ENCODE measurements at regions not wholly inside any gene's neighbourhood (a gene's known extent, or its start where the extent isn't known, plus 50 kb on each side); places are given as distances from the start of the nearest gene placed in this dataset.

GRCh38 chr9:26133537-26133936 is 455.3 kb upstream of the TUSC1 start:
- CTCF ChIA-PET, result no interaction called here
- no peaks in the 10 kb centered on the region for H3K36me3 ChIP-seq (ENCODE audit: control insufficient read depth, insufficient read depth, low read length)
- no TSS peak for BruUV-seq (replicated peaks)
- H3K4me1 ChIP-seq (ENCODE audit: control insufficient read depth, insufficient read depth, low read length), result no peaks in the 10 kb centered on the region
- no peaks in the 10 kb centered on the region for H3K9me3 ChIP-seq (ENCODE audit: control insufficient read depth, insufficient read depth, low read depth, low read length)
- no peak overlapping the region for H3K27ac ChIP-seq (ENCODE audit: low read length)
- POLR2A ChIA-PET, result no interaction called here
- no peaks in the 10 kb centered on the region for H3K27me3 ChIP-seq (ENCODE audit: control insufficient read depth, insufficient read depth, low read length)
- no peak for TF ChIP-seq REST (IDR thresholded peaks at IDR 0.05; ENCODE audit: insufficient read depth in 1 of 2, low read depth in 2 of 2, low read length in 1 of 2)
- no peak for TF ChIP-seq TCF7L2 (IDR thresholded peaks at IDR 0.05; ENCODE audit: low read depth, low read length)
- no peak for TF ChIP-seq SIN3A (IDR thresholded peaks at IDR 0.05; ENCODE audit: borderline replicate concordance, insufficient read depth, low read depth, low read length)
- no peak for TF ChIP-seq POLR2AphosphoS5 (IDR thresholded peaks at IDR 0.05; ENCODE audit: low read depth, low read length)
- no peak for TF ChIP-seq CTCF (IDR thresholded peaks at IDR 0.05)
- ATAC-seq, result no peak
- in situ Hi-C loops (cut with HindIII; ENCODE audit: low pct_unique_long_range_greater_than_20kb, low sequenced_read_pairs), result no loop called here
- no peak overlapping the region for H3K4me3 ChIP-seq (ENCODE audit: low read depth in 2 of 2, low read length in 2 of 2)
- intact Hi-C loops (cut with micrococcal nuclease; ENCODE audit: unreplicated experiment), result no loop called here
- no peak for DNase-seq (ENCODE audit: low read depth, low spot score)

- Histone ChIP-seq H3K36me3 (ENCODE audit: control insufficient read depth, insufficient read depth, low read length) (no peaks in the 10 kb centered on the region), H3K4me1 (ENCODE audit: control insufficient read depth, insufficient read depth, low read length) (no peaks in the 10 kb centered on the region), H3K4me3 (ENCODE audit: low read depth in 2 of 2, low read length in 2 of 2) (no peak overlapping the region), H3K9me3 (ENCODE audit: control insufficient read depth, insufficient read depth, low read depth, low read length) (no peaks in the 10 kb centered on the region), H3K27me3 (ENCODE audit: control insufficient read depth, insufficient read depth, low read length) (no peaks in the 10 kb centered on the region), H3K27ac (ENCODE audit: low read length) (no peak overlapping the region)
- ChIA-PET CTCF (no interaction called here), POLR2A (no interaction called here)
- ATAC-seq, result no peak
- no peak for DNase-seq (ENCODE audit: low read depth, low spot score)
- TF ChIP-seq SIN3A (IDR thresholded peaks at IDR 0.05; ENCODE audit: borderline replicate concordance, insufficient read depth, low read depth, low read length), result no peak
- TF ChIP-seq CTCF (IDR thresholded peaks at IDR 0.05), result no peak
- intact Hi-C loops (cut with micrococcal nuclease; ENCODE audit: unreplicated experiment) (no loop called here), in situ Hi-C loops (cut with HindIII; ENCODE audit: low pct_unique_long_range_greater_than_20kb, low sequenced_read_pairs) (no loop called here)
- BruUV-seq (replicated peaks), result no TSS peak
Observed at GRCh38 chr9:26132746-26133312, 454.6 kb upstream of the TUSC1 start.
